ENCODE measurements at regions not wholly inside any gene's neighbourhood (a gene's known extent, or its start where the extent isn't known, plus 50 kb on each side); places are given as distances from the start of the nearest gene placed in this dataset.

DNA sequence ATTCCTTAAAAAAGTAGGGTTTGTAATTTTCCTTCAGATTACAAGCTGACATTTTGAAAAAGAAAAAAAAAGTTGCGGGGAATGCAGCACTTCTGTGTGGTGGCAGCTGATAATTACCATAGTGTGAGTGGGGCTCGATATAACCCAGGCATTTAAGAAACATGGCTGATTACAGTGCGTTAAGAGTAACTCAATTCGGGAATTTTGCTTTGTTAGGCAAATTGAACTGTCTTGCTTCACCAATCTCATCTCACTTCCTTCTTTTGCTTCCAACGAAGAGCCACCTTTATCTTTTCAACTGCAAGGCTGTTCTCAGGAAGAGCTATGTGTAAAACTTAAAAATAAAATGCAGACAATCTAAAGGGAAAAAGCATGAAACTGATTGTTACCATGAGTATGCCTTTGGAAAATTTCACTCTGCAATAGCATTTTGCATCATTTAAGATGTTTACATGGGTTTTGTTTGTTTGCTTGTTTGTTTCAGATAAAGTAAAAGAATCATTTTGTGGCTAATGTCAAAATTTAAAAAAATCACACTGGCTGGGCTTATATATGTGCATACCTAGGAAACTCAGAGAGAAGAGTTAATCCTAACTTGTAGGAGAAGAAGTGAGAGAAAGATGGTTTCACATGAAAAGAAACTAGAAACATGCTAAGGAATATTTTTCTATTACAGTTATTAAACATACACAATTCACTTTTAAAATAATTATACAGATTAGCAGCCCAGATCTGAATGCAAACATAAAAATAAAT, 295.9 kb upstream of the ATP2B1 start:
- no peak for TF ChIP-seq GATA2 (IDR thresholded peaks at IDR 0.05; ENCODE audit: low read depth, low read length)
- TF ChIP-seq GATA3 (IDR thresholded peaks at IDR 0.05; ENCODE audit: low read depth, low read length) = no peak

All from SH-SY5Y (cell line).